ENCODE measurements at regions not wholly inside any gene's neighbourhood (a gene's known extent, or its start where the extent isn't known, plus 50 kb on each side); places are given as distances from the start of the nearest gene placed in this dataset.

DNA sequence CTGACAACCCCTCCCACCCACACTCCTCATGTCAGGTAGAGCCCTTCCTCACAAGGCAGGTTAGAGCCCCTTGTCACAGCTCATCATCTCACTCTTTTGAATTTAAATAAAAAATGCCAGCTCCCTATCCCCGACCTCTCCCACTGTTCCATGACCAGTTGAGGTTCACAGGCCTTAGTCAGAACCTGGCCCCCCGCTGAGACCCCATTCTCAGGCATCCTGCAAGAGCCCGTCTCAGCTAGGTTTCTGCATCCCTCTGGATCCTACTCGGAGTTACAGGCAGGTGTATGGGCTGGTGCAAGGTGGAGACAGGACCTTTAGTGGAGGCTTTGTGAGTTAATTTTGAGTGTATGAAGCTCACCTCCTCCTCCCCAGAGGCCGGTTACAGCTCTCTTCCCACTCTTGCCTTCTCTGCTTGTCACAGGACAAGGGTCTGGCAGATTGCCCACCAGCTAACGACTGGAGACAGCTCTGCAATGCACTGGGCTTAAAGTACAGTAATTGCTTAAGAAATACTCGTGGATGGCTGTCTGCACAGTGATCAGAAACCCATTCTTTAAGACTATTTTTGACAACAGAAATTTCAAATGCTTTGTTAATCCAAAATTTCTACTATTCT is 394.9 kb upstream of the DPP6 start:
- no peak overlapping the region for H3K4me2 ChIP-seq (ENCODE audit: unreplicated experiment)
- H3K9ac ChIP-seq, result no peak overlapping the region
- H3K27me3 ChIP-seq (replicated peaks; ENCODE audit: insufficient read depth), result no peaks in the 10 kb centered on the region
- 9% methylated on average over 7 of the region's 7 CpGs for WGBS, 2 experiments (ENCODE audit: low coverage in 1 of 2, low lambda C conversion rate in 2 of 2, missing lambda C conversion rate in 2 of 2)
- no peaks in the 10 kb centered on the region for H3K4me1 ChIP-seq (ENCODE audit: insufficient read depth)
- no peak overlapping the region for H3K27ac ChIP-seq
- in situ Hi-C loops (cut with MboI), result no loop called here
- H4K20me1 ChIP-seq (ENCODE audit: insufficient read depth), result no peaks in the 10 kb centered on the region
- no peak for TF ChIP-seq EZH2 (IDR thresholded peaks at IDR 0.05; ENCODE audit: insufficient read depth, poor library complexity, severe bottlenecking)
- TF ChIP-seq EZH2phosphoT487 (IDR thresholded peaks at IDR 0.05; ENCODE audit: insufficient read depth, low read depth), result no peak
- no peak overlapping the region for H3K4me3 ChIP-seq
- DNase-seq, result no peak
- no peak overlapping the region for H2AFZ ChIP-seq
- no peaks in the 10 kb centered on the region for H3K36me3 ChIP-seq (ENCODE audit: low read depth)
- no peaks in the 10 kb centered on the region for H3K9me2 ChIP-seq (ENCODE audit: insufficient read depth)
- no peaks in the 10 kb centered on the region for H3K9me3 ChIP-seq (ENCODE audit: low read depth)
- H3F3A ChIP-seq (ENCODE audit: insufficient read depth), result no peaks in the 10 kb centered on the region
- no peaks in the 10 kb centered on the region for H3K79me2 ChIP-seq (ENCODE audit: insufficient read depth)

GRCh38 chr7:153675131-153675530 is 377.1 kb upstream of the DPP6 start:
- Histone ChIP-seq H3K36me3 (ENCODE audit: low read depth) (no peaks in the 10 kb centered on the region), H3K4me3 (no peak overlapping the region), H3K9me3 (ENCODE audit: low read depth) (no peaks in the 10 kb centered on the region), H3K4me2 (ENCODE audit: unreplicated experiment) (no peak overlapping the region), H3K4me1 (ENCODE audit: insufficient read depth) (no peaks in the 10 kb centered on the region), H4K20me1 (ENCODE audit: insufficient read depth) (no peaks in the 10 kb centered on the region), H3F3A (ENCODE audit: insufficient read depth) (no peaks in the 10 kb centered on the region), H3K79me2 (ENCODE audit: insufficient read depth) (no peaks in the 10 kb centered on the region), H2AFZ (no peak overlapping the region), H3K27ac (no peak overlapping the region), H3K9me2 (ENCODE audit: insufficient read depth) (no peaks in the 10 kb centered on the region), H3K9ac (no peak overlapping the region), H3K27me3 (replicated peaks; ENCODE audit: insufficient read depth) (no peaks in the 10 kb centered on the region)
- DNase-seq, result no peak
- TF ChIP-seq EZH2 (IDR thresholded peaks at IDR 0.05; ENCODE audit: insufficient read depth, poor library complexity, severe bottlenecking) (no peak), EZH2phosphoT487 (IDR thresholded peaks at IDR 0.05; ENCODE audit: insufficient read depth, low read depth) (no peak)
- WGBS, 2 experiments (ENCODE audit: low coverage in 1 of 2, low lambda C conversion rate in 2 of 2, missing lambda C conversion rate in 2 of 2), result 9 to 16% methylated on average over 3 of the region's 3 CpGs
- in situ Hi-C loops (cut with MboI), result no loop called here

DNA sequence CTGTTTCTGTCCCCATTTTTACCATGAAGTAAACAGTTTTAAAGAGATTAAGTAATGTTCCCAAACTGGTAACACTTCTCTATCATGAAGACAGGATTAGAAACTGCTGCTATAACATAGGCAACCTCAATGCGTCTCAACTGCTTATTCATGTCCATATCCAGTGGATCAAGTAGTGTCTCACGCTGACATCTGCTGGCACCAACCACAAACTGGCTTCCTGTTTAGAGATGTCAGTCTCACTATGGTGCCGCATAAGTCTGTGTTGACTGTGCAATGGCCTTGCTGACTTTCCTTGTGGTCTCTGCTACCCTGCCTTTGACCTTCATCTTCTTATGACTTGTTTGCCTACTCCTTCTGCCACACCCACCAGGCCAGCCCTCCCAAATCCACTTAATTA is 369.6 kb upstream of the DPP6 start:
- in situ Hi-C loops (cut with MboI), result no loop called here
- WGBS, 2 experiments (ENCODE audit: low coverage in 1 of 2, low lambda C conversion rate in 2 of 2, missing lambda C conversion rate in 2 of 2), result 25 to 28% methylated on average over 3 of the region's 3 CpGs
- no peak overlapping the region for H3K4me3 ChIP-seq
- H3K36me3 ChIP-seq (ENCODE audit: low read depth), result no peaks in the 10 kb centered on the region
- no peaks in the 10 kb centered on the region for H4K20me1 ChIP-seq (ENCODE audit: insufficient read depth)
- TF ChIP-seq EZH2phosphoT487 (IDR thresholded peaks at IDR 0.05; ENCODE audit: insufficient read depth, low read depth) (no peak), EZH2 (IDR thresholded peaks at IDR 0.05; ENCODE audit: insufficient read depth, poor library complexity, severe bottlenecking) (no peak)
- no peaks in the 10 kb centered on the region for H3K9me3 ChIP-seq (ENCODE audit: low read depth)
- no peaks in the 10 kb centered on the region for H3K27me3 ChIP-seq (replicated peaks; ENCODE audit: insufficient read depth)
- H3K4me2 ChIP-seq (ENCODE audit: unreplicated experiment), result no peak overlapping the region
- H3K9ac ChIP-seq, result no peak overlapping the region
- H3K9me2 ChIP-seq (ENCODE audit: insufficient read depth), result no peaks in the 10 kb centered on the region
- H3K79me2 ChIP-seq (ENCODE audit: insufficient read depth), result no peaks in the 10 kb centered on the region
- no peak for DNase-seq
- H3K27ac ChIP-seq, result no peak overlapping the region
- H3K4me1 ChIP-seq (ENCODE audit: insufficient read depth), result no peaks in the 10 kb centered on the region
- H3F3A ChIP-seq (ENCODE audit: insufficient read depth), result no peaks in the 10 kb centered on the region
- no peak overlapping the region for H2AFZ ChIP-seq

DNA sequence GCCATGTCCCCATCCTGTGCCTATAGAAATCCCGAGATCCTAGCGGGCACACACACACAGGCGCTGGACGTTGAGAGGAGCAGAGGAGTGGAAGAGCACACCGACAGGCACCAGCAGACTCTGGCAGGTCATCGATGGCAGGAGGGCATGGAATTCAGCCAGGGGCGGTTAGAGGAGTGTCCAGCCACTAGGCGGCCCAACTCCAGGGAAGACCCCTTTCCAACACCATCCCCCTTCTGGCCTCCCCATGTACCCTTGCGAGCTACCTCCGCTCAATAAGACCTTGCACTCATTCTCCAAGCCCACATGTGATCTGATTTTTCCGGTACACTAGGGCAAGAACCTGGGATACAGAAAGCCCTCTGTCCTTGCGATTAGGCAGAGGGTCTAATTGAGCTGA is 356.0 kb upstream of the DPP6 start:
- H3F3A ChIP-seq (ENCODE audit: insufficient read depth), result no peaks in the 10 kb centered on the region
- no peaks in the 10 kb centered on the region for H3K36me3 ChIP-seq (ENCODE audit: low read depth)
- H3K9ac ChIP-seq, result no peak overlapping the region
- 55 to 63% methylated on average over 12 of the region's 12 CpGs for WGBS, 2 experiments (ENCODE audit: low coverage in 1 of 2, low lambda C conversion rate in 2 of 2, missing lambda C conversion rate in 2 of 2)
- no peaks in the 10 kb centered on the region for H3K9me2 ChIP-seq (ENCODE audit: insufficient read depth)
- H4K20me1 ChIP-seq (ENCODE audit: insufficient read depth), result no peaks in the 10 kb centered on the region
- H3K4me2 ChIP-seq (ENCODE audit: unreplicated experiment), result no peak overlapping the region
- no peaks in the 10 kb centered on the region for H3K27me3 ChIP-seq (replicated peaks; ENCODE audit: insufficient read depth)
- no peaks in the 10 kb centered on the region for H3K79me2 ChIP-seq (ENCODE audit: insufficient read depth)
- no peak overlapping the region for H3K4me3 ChIP-seq
- in situ Hi-C loops (cut with MboI), result no loop called here
- no peaks in the 10 kb centered on the region for H3K4me1 ChIP-seq (ENCODE audit: insufficient read depth)
- TF ChIP-seq EZH2 (IDR thresholded peaks at IDR 0.05; ENCODE audit: insufficient read depth, poor library complexity, severe bottlenecking), result no peak
- no peak for TF ChIP-seq EZH2phosphoT487 (IDR thresholded peaks at IDR 0.05; ENCODE audit: insufficient read depth, low read depth)
- no peak overlapping the region for H2AFZ ChIP-seq
- no peak for DNase-seq
- H3K27ac ChIP-seq, result no peak overlapping the region
- no peaks in the 10 kb centered on the region for H3K9me3 ChIP-seq (ENCODE audit: low read depth)

GRCh38 chr7:153698046-153698445 is 354.2 kb upstream of the DPP6 start:
- TF ChIP-seq EZH2phosphoT487 (IDR thresholded peaks at IDR 0.05; ENCODE audit: insufficient read depth, low read depth) (no peak), EZH2 (IDR thresholded peaks at IDR 0.05; ENCODE audit: insufficient read depth, poor library complexity, severe bottlenecking) (no peak)
- H3K4me2 ChIP-seq (ENCODE audit: unreplicated experiment), result no peak overlapping the region
- H3K27me3 ChIP-seq (replicated peaks; ENCODE audit: insufficient read depth), result no peaks in the 10 kb centered on the region
- H3K9ac ChIP-seq, result no peak overlapping the region
- no peaks in the 10 kb centered on the region for H3K9me2 ChIP-seq (ENCODE audit: insufficient read depth)
- H4K20me1 ChIP-seq (ENCODE audit: insufficient read depth), result no peaks in the 10 kb centered on the region
- no peak for DNase-seq
- in situ Hi-C loops (cut with MboI), result no loop called here
- 40 to 42% methylated on average over 10 of the region's 10 CpGs for WGBS, 2 experiments (ENCODE audit: low coverage in 1 of 2, low lambda C conversion rate in 2 of 2, missing lambda C conversion rate in 2 of 2)
- H2AFZ ChIP-seq, result no peak overlapping the region
- H3K36me3 ChIP-seq (ENCODE audit: low read depth), result no peaks in the 10 kb centered on the region
- H3F3A ChIP-seq (ENCODE audit: insufficient read depth), result no peaks in the 10 kb centered on the region
- no peak overlapping the region for H3K4me3 ChIP-seq
- no peaks in the 10 kb centered on the region for H3K4me1 ChIP-seq (ENCODE audit: insufficient read depth)
- no peaks in the 10 kb centered on the region for H3K79me2 ChIP-seq (ENCODE audit: insufficient read depth)
- H3K27ac ChIP-seq, result no peak overlapping the region
- no peaks in the 10 kb centered on the region for H3K9me3 ChIP-seq (ENCODE audit: low read depth)
